Astrocyte (in vitro differentiated cells and primary cell): ENCODE measurements at regions not wholly inside any gene's neighbourhood (a gene's known extent, or its start where the extent isn't known, plus 50 kb on each side); places are given as distances from the start of the nearest gene placed in this dataset.

Experiments used
- DNase-seq: peaks from one replicate; pipeline ENCODE4 v3.0.0-alpha.2; 2010; ENCODE audit warnings: low read depth
- FAIRE-seq: peaks from 2 replicates; lab custom pipeline; 2011; peaks lifted over from hg19 to GRCh38; lab: Jason Lieb, UNC
- H2AFZ ChIP-seq: 2 replicates; pipeline ENCODE4 v1.6.0; 2012; ENCODE audit warnings: low read depth, low read length, inconsistent platforms
- H3K27ac ChIP-seq: 2 replicates; pipeline ENCODE4 v1.5.1; 2011; ENCODE audit warnings: low read depth, low read length, inconsistent platforms
- H3K27me3 ChIP-seq: 2 replicates; pipeline ENCODE4 v1.6.0; 2011; ENCODE audit warnings: low read length, inconsistent platforms; ENCODE audit not compliant: insufficient read depth
- H3K36me3 ChIP-seq: 2 replicates; pipeline ENCODE4 v1.5.1; 2011; ENCODE audit warnings: low read length, inconsistent platforms; ENCODE audit not compliant: insufficient read depth
- H3K4me1 ChIP-seq: 2 replicates; pipeline ENCODE4 v1.5.1; 2011; ENCODE audit warnings: low read length, inconsistent platforms; ENCODE audit not compliant: insufficient read depth
- H3K4me2 ChIP-seq: 2 replicates; pipeline ENCODE4 v1.6.0; 2012; ENCODE audit warnings: low read length, inconsistent platforms
- H3K4me3 ChIP-seq: 2 replicates; pipeline ENCODE4 v1.5.1; 2011; ENCODE audit warnings: low read depth, mild to moderate bottlenecking, low read length, inconsistent platforms; ENCODE audit not compliant: insufficient read depth
- H3K79me2 ChIP-seq: 2 replicates; pipeline ENCODE4 v1.6.0; 2012; ENCODE audit warnings: mild to moderate bottlenecking, low read length, inconsistent platforms; ENCODE audit not compliant: insufficient read depth
- H3K9ac ChIP-seq: 2 replicates; pipeline ENCODE4 v1.6.0; 2012; ENCODE audit warnings: mild to moderate bottlenecking, low read length, inconsistent platforms
- H3K9me3 ChIP-seq: 2 replicates; pipeline ENCODE4 v1.5.1; 2012; ENCODE audit warnings: low read depth, mild to moderate bottlenecking, low read length, inconsistent platforms; ENCODE audit not compliant: insufficient read depth
- H4K20me1 ChIP-seq: 2 replicates; pipeline ENCODE4 v1.6.0; 2012; ENCODE audit warnings: low read length, inconsistent platforms; ENCODE audit not compliant: insufficient read depth
- H3K27ac Mint-ChIP-seq: one replicate; pipeline ENCODE4 v1.8.0; 2021; ENCODE audit warnings: mild to moderate bottlenecking, mixed read lengths; ENCODE audit not compliant: unreplicated experiment
- H3K27me3 Mint-ChIP-seq: one replicate; pipeline ENCODE4 v1.8.0; 2021; ENCODE audit warnings: low read depth, mixed read lengths; ENCODE audit not compliant: unreplicated experiment
- H3K36me3 Mint-ChIP-seq: one replicate; pipeline ENCODE4 v1.8.0; 2021; ENCODE audit warnings: low read depth, mixed read lengths; ENCODE audit not compliant: unreplicated experiment
- H3K4me1 Mint-ChIP-seq: one replicate; pipeline ENCODE4 v1.8.0; 2021; ENCODE audit warnings: low read depth, mixed read lengths; ENCODE audit not compliant: unreplicated experiment
- H3K4me3 Mint-ChIP-seq: one replicate; pipeline ENCODE4 v1.8.0; 2021; ENCODE audit warnings: mild to moderate bottlenecking, moderate library complexity, mixed read lengths; ENCODE audit not compliant: unreplicated experiment
- H3K9me3 Mint-ChIP-seq: one replicate; pipeline ENCODE4 v1.8.0; 2021; ENCODE audit warnings: mild to moderate bottlenecking, mixed read lengths; ENCODE audit not compliant: unreplicated experiment
- CTCF ChIP-seq: IDR thresholded peaks from 2 replicates; pipeline ENCODE4 v1.5.1; 2011; ENCODE audit warnings: low read depth, mild to moderate bottlenecking, inconsistent platforms, low read length, moderate library complexity; ENCODE audit not compliant: insufficient read depth
- EZH2 ChIP-seq: IDR thresholded peaks from 2 replicates; pipeline ENCODE4 v1.6.1; 2012; ENCODE audit warnings: mild to moderate bottlenecking, low read length, inconsistent platforms; ENCODE audit not compliant: insufficient read depth

DNA sequence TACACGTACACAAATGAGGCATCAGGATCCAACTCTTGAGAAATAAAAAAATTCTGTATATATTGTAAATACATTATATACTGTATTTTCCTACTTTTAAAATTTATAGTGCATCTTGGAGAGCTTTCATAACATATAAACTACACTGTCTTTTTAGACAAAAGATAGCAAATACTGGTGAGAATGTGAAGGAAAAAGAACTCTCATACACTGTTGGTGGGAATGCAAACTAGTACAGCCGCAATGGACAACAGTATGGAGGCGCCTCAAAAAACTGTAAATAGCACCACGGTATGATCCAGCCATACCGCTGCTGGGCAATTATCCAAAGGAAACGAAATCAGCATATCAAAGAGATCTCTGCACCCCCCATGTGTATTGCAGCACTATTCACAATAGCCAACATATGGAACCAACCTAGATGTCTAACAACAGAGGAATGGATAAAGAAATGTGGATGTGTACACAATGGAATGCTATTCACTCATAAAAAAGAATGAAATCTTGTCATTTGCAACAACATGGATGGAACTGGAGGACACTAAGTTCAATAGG lies 292.4 kb downstream of the EFNB2 start:
- H3K4me3 ChIP-seq: no peak overlapping the region
- no peaks in the 10 kb centered on the region for H3K27me3 ChIP-seq
- H3K79me2 ChIP-seq: no peaks in the 10 kb centered on the region
- H3K27ac ChIP-seq: no peak overlapping the region
- Mint-ChIP-seq H3K27ac (no peak overlapping the region), H3K4me1 (peaks cover 13% of the 10 kb centered on the region), H3K4me3 (no peak overlapping the region), H3K36me3 (no peaks in the 10 kb centered on the region), H3K27me3 (no peaks in the 10 kb centered on the region), H3K9me3 (no peaks in the 10 kb centered on the region)
- no peak for TF ChIP-seq CTCF
- no peak overlapping the region for H3K9ac ChIP-seq
- no peaks in the 10 kb centered on the region for H3K9me3 ChIP-seq
- no peak for FAIRE-seq
- no peak for DNase-seq
- H3K36me3 ChIP-seq: no peaks in the 10 kb centered on the region
- no peak overlapping the region for H2AFZ ChIP-seq
- no peak overlapping the region for H3K4me2 ChIP-seq
- no peaks in the 10 kb centered on the region for H4K20me1 ChIP-seq
- H3K4me1 ChIP-seq: no peaks in the 10 kb centered on the region

- H3K4me2 ChIP-seq: no peak overlapping the region
- Mint-ChIP-seq H3K27me3 (no peaks in the 10 kb centered on the region), H3K4me1 (peaks cover 13% of the 10 kb centered on the region), H3K9me3 (no peaks in the 10 kb centered on the region), H3K4me3 (no peak overlapping the region), H3K36me3 (no peaks in the 10 kb centered on the region), H3K27ac (peak overlapping the region; percentile 36)
- no peak for TF ChIP-seq EZH2
- no peak for TF ChIP-seq CTCF
- H4K20me1 ChIP-seq: no peaks in the 10 kb centered on the region
- H3K36me3 ChIP-seq: no peaks in the 10 kb centered on the region
- no peaks in the 10 kb centered on the region for H3K27me3 ChIP-seq
- no peaks in the 10 kb centered on the region for H3K4me1 ChIP-seq
- H3K4me3 ChIP-seq: no peak overlapping the region
- peak overlapping the region; percentile 37 for H2AFZ ChIP-seq
- no peaks in the 10 kb centered on the region for H3K9me3 ChIP-seq
- H3K27ac ChIP-seq: no peak overlapping the region
- no peak for DNase-seq
- no peaks in the 10 kb centered on the region for H3K79me2 ChIP-seq
- FAIRE-seq: no peak
- no peak overlapping the region for H3K9ac ChIP-seq
These were observed 293.2 kb downstream of the EFNB2 start for GRCh38 chr13:106241974-106242953.

DNA sequence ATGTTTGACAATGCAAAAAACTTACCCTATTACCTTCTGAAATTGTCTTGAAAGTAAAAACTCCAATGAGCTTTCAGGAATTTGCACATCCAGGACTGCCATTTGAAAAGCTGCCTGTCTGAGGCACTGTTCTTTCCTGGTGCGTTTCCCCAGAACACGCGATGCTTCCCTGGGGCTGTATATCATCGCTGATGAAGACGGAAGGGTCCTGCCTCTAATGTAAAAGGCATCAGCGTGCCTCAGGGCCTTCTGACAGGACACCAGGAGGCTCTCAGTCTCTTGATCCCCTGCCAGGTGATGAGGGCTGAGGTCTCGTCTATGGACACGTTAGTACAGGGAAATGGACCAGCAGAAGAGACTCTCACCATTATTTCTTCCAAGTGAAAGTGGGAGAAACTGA lies 296.8 kb downstream of the EFNB2 start:
- no peak overlapping the region for H3K27ac ChIP-seq
- H3K79me2 ChIP-seq: no peaks in the 10 kb centered on the region
- H2AFZ ChIP-seq: no peak overlapping the region
- Mint-ChIP-seq H3K4me3 (no peak overlapping the region), H3K36me3 (no peaks in the 10 kb centered on the region), H3K9me3 (no peaks in the 10 kb centered on the region), H3K27me3 (no peaks in the 10 kb centered on the region), H3K4me1 (peaks cover 13% of the 10 kb centered on the region), H3K27ac (no peak overlapping the region)
- DNase-seq (no peak), FAIRE-seq (no peak)
- no peak overlapping the region for H3K9ac ChIP-seq
- no peaks in the 10 kb centered on the region for H3K36me3 ChIP-seq
- no peak overlapping the region for H3K4me2 ChIP-seq
- H3K4me3 ChIP-seq: no peak overlapping the region
- H3K27me3 ChIP-seq: no peaks in the 10 kb centered on the region
- no peaks in the 10 kb centered on the region for H4K20me1 ChIP-seq
- no peak for TF ChIP-seq CTCF
- TF ChIP-seq EZH2: no peak
- no peaks in the 10 kb centered on the region for H3K9me3 ChIP-seq
- H3K4me1 ChIP-seq: no peaks in the 10 kb centered on the region
